Neural progenitor cell (in vitro differentiated cells): ENCODE measurements at regions not wholly inside any gene's neighbourhood (a gene's known extent, or its start where the extent isn't known, plus 50 kb on each side); places are given as distances from the start of the nearest gene placed in this dataset.

ENCODE experiments used
- DNase-seq: peaks from one replicate; pipeline ENCODE4 v3.0.0-alpha.2; 2016; ENCODE audit warnings: low spot score
- H2AFZ ChIP-seq: fragments of 200-600 bp; sonication (generic); replicated peaks from 2 replicates; pipeline ENCODE4 v1.6.1; 2016; ENCODE audit warnings: antibody characterized with exemption
- H3F3A ChIP-seq: fragments of 200-600 bp; sonication (generic); 2 replicates; pipeline ENCODE4 v1.6.1; 2016; ENCODE audit warnings: antibody characterized with exemption, low read depth
- H3K27ac ChIP-seq: fragments of 200-600 bp; sonication (generic); 2 replicates; pipeline ENCODE4 v1.5.1; 2016; ENCODE audit warnings: mild to moderate bottlenecking
- H3K27me3 ChIP-seq: fragments of 200-600 bp; sonication (generic); 2 replicates; pipeline ENCODE4 v1.6.1; 2016; ENCODE audit warnings: mild to moderate bottlenecking, moderate library complexity
- H3K36me3 ChIP-seq: fragments of 200-600 bp; sonication (generic); 2 replicates; pipeline ENCODE4 v1.5.1; 2016
- H3K4me1 ChIP-seq: fragments of 200-600 bp; sonication (generic); 2 replicates; pipeline ENCODE4 v1.6.1; 2016; ENCODE audit warnings: mixed run types
- H3K4me2 ChIP-seq: fragments of 200-600 bp; sonication (generic); 2 replicates; pipeline ENCODE4 v1.6.1; 2016
- H3K4me3 ChIP-seq: fragments of 200-600 bp; sonication (generic); 2 replicates; pipeline ENCODE4 v1.5.1; 2016
- H3K79me2 ChIP-seq: fragments of 200-600 bp; sonication (generic); 2 replicates; pipeline ENCODE4 v1.6.1; 2016; ENCODE audit warnings: low read depth
- H3K9ac ChIP-seq: fragments of 200-600 bp; sonication (generic); 2 replicates; pipeline ENCODE4 v1.6.1; 2016
- H3K9me3 ChIP-seq: fragments of 200-600 bp; sonication (generic); 2 replicates; pipeline ENCODE4 v1.5.1; 2016; ENCODE audit warnings: low read depth
- H4K20me1 ChIP-seq: fragments of 200-600 bp; sonication (generic); 2 replicates; pipeline ENCODE4 v1.6.1; 2016; ENCODE audit warnings: low read depth
- H3K27ac Mint-ChIP-seq: 3 replicates; pipeline ENCODE4 v1.8.0; 2021; ENCODE audit warnings: mixed read lengths
- H3K27me3 Mint-ChIP-seq: 2 replicates; pipeline ENCODE4 v1.8.0; 2022; ENCODE audit warnings: low read depth, mild to moderate bottlenecking, inconsistent platforms, moderate library complexity, mixed read lengths; ENCODE audit not compliant: insufficient read depth
- H3K36me3 Mint-ChIP-seq: 3 replicates; pipeline ENCODE4 v1.8.0; 2021; ENCODE audit warnings: mixed read lengths
- H3K4me1 Mint-ChIP-seq: 3 replicates; pipeline ENCODE4 v1.8.0; 2021; ENCODE audit warnings: mixed read lengths
- H3K4me3 Mint-ChIP-seq: 3 replicates; pipeline ENCODE4 v1.8.0; 2021; ENCODE audit warnings: mild to moderate bottlenecking, moderate library complexity, mixed read lengths
- H3K9me3 Mint-ChIP-seq: 3 replicates; pipeline ENCODE4 v1.8.0; 2020; ENCODE audit warnings: mixed read lengths
- CTCF ChIP-seq: fragments of 200-600 bp; sonication (generic); IDR thresholded peaks from 2 replicates; pipeline ENCODE4 v1.5.1; 2017; ENCODE audit warnings: antibody characterized with exemption, mild to moderate bottlenecking
- EZH2 ChIP-seq: fragments of 200-600 bp; sonication (generic); IDR thresholded peaks from 2 replicates; pipeline ENCODE4 v1.6.1; 2017; ENCODE audit warnings: antibody characterized with exemption, mild to moderate bottlenecking, moderate library complexity
- EZH2phosphoT487 ChIP-seq: fragments of 200-600 bp; sonication (generic); IDR thresholded peaks from 2 replicates; pipeline ENCODE4 v1.6.1; 2017; ENCODE audit warnings: antibody characterized with exemption

GRCh38 chr2:238589591-238590460 is 163.1 kb downstream of the ASB1 start:
- H3K9me3 ChIP-seq: no peaks in the 10 kb centered on the region
- TF ChIP-seq CTCF (no peak), EZH2 (no peak), EZH2phosphoT487 (no peak)

GRCh38 chr2:238591732-238592131 is 165.0 kb downstream of the ASB1 start:
- Histone ChIP-seq H3K9me3 (no peaks in the 10 kb centered on the region), H2AFZ (no peak overlapping the region), H4K20me1 (no peaks in the 10 kb centered on the region), H3K27me3 (no peaks in the 10 kb centered on the region), H3K36me3 (no peaks in the 10 kb centered on the region), H3K27ac (no peak overlapping the region), H3K4me2 (no peak overlapping the region), H3K79me2 (no peaks in the 10 kb centered on the region), H3F3A (no peaks in the 10 kb centered on the region), H3K9ac (no peak overlapping the region), H3K4me1 (peaks cover 1% of the 10 kb centered on the region), H3K4me3 (no peak overlapping the region)
- Mint-ChIP-seq H3K27ac (no peak overlapping the region), H3K4me3 (no peak overlapping the region), H3K4me1 (peaks cover under 1% of the 10 kb centered on the region), H3K9me3 (no peaks in the 10 kb centered on the region), H3K27me3 (peaks cover 6% of the 10 kb centered on the region), H3K36me3 (no peaks in the 10 kb centered on the region)
- TF ChIP-seq EZH2: no peak
- DNase-seq: no peak

More at GRCh38 chr2:238589591-238590460, 163.1 kb downstream of the ASB1 start:
- peaks cover 6% of the 10 kb centered on the region for H3K27me3 Mint-ChIP-seq
- Histone ChIP-seq H2AFZ (no peak overlapping the region), H3K4me1 (peaks cover 13% of the 10 kb centered on the region), H3K4me2 (no peak overlapping the region), H3K79me2 (no peaks in the 10 kb centered on the region), H3K4me3 (no peak overlapping the region), H3K36me3 (no peaks in the 10 kb centered on the region), H3K27ac (no peak overlapping the region), H3K27me3 (no peaks in the 10 kb centered on the region), H3K9ac (no peak overlapping the region), H4K20me1 (no peaks in the 10 kb centered on the region), H3F3A (no peaks in the 10 kb centered on the region)
- peaks cover 6% of the 10 kb centered on the region for H3K9me3 Mint-ChIP-seq
- DNase-seq: no peak
- H3K36me3 Mint-ChIP-seq: no peaks in the 10 kb centered on the region
- peaks cover 16% of the 10 kb centered on the region for H3K4me1 Mint-ChIP-seq
- H3K4me3 Mint-ChIP-seq: no peak overlapping the region
- H3K27ac Mint-ChIP-seq: no peak overlapping the region

- Histone ChIP-seq H3K4me3 (no peak overlapping the region), H3K79me2 (no peaks in the 10 kb centered on the region), H3K27ac (no peak overlapping the region), H3F3A (no peaks in the 10 kb centered on the region), H3K4me2 (no peak overlapping the region), H3K9ac (no peak overlapping the region), H3K4me1 (no peaks in the 10 kb centered on the region), H4K20me1 (no peaks in the 10 kb centered on the region), H2AFZ (no peak overlapping the region), H3K9me3 (no peaks in the 10 kb centered on the region), H3K27me3 (no peaks in the 10 kb centered on the region), H3K36me3 (no peaks in the 10 kb centered on the region)
- Mint-ChIP-seq H3K4me3 (no peak overlapping the region), H3K4me1 (peaks cover 5% of the 10 kb centered on the region), H3K27ac (no peak overlapping the region), H3K9me3 (no peaks in the 10 kb centered on the region), H3K36me3 (no peaks in the 10 kb centered on the region), H3K27me3 (peaks cover 6% of the 10 kb centered on the region)
- TF ChIP-seq CTCF: no peak
- no peak for TF ChIP-seq EZH2
- TF ChIP-seq EZH2phosphoT487: no peak
- no peak for DNase-seq
Measured at GRCh38 chr2:238593236-238593635, 166.5 kb downstream of the ASB1 start.

GRCh38 chr2:238593678-238594077 is 167.0 kb downstream of the ASB1 start:
- Mint-ChIP-seq H3K36me3 (no peaks in the 10 kb centered on the region), H3K4me3 (no peak overlapping the region), H3K4me1 (peaks cover 5% of the 10 kb centered on the region), H3K9me3 (no peaks in the 10 kb centered on the region), H3K27ac (no peak overlapping the region), H3K27me3 (peaks cover 8% of the 10 kb centered on the region)
- DNase-seq: no peak
- Histone ChIP-seq H3K9ac (no peak overlapping the region), H3K4me2 (no peak overlapping the region), H2AFZ (no peak overlapping the region), H3K9me3 (no peaks in the 10 kb centered on the region), H3K4me3 (no peak overlapping the region), H3K4me1 (no peaks in the 10 kb centered on the region), H3F3A (no peaks in the 10 kb centered on the region), H3K27ac (no peak overlapping the region), H3K27me3 (no peaks in the 10 kb centered on the region), H3K36me3 (no peaks in the 10 kb centered on the region), H4K20me1 (no peaks in the 10 kb centered on the region), H3K79me2 (no peaks in the 10 kb centered on the region)
- TF ChIP-seq CTCF (no peak), EZH2phosphoT487 (no peak), EZH2 (no peak)
